ENCODE measurements at regions not wholly inside any gene's neighbourhood (a gene's known extent, or its start where the extent isn't known, plus 50 kb on each side); places are given as distances from the start of the nearest gene placed in this dataset.

GRCh38 chr15:39084674-39085530 is 496.0 kb upstream of the THBS1 start:
- Mint-ChIP-seq H3K9me3 (ENCODE audit: unreplicated experiment) (peaks cover 5% of the 10 kb centered on the region), H3K27ac (ENCODE audit: unreplicated experiment) (no peak overlapping the region)
- H3K4me1 ChIP-seq (ENCODE audit: insufficient read depth, low read length), result no peaks in the 10 kb centered on the region

DNA sequence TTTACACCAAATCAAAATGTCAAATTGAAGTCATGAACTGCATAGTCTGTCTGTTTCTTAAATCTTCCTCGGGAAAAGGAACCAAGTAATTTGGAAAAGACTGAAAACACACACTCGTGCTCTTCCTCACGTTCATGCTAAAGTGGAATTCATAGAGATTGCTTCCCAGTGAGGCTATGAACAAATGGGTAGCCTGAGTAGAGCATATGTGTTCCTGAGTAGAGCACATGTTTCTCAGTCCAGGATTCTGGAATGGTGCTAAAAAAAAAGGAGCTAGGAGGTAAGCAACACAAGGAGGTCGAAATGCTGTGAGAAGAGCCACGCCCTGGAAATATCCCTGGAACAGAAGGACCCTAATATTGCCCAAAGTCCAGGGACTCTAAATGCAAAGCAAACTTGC is 494.2 kb upstream of the THBS1 start:
- Histone ChIP-seq H2AFZ (ENCODE audit: low read depth, low read length) (no peak overlapping the region), H3K27ac (ENCODE audit: low read depth, low read length) (no peak overlapping the region), H3K79me2 (ENCODE audit: insufficient read depth, low read length) (no peaks in the 10 kb centered on the region), H3K36me3 (ENCODE audit: insufficient read depth, low read length) (no peaks in the 10 kb centered on the region), H3K4me2 (ENCODE audit: low read length) (no peak overlapping the region), H3K4me1 (ENCODE audit: insufficient read depth, low read length) (no peaks in the 10 kb centered on the region), H4K20me1 (ENCODE audit: insufficient read depth, low read length) (no peaks in the 10 kb centered on the region), H3K9me3 (ENCODE audit: insufficient read depth, low read depth, low read length) (no peaks in the 10 kb centered on the region), H3K4me3 (ENCODE audit: insufficient read depth, low read depth, low read length) (no peak overlapping the region), H3K27me3 (ENCODE audit: insufficient read depth, low read length) (no peaks in the 10 kb centered on the region), H3K9ac (ENCODE audit: low read length) (no peak overlapping the region)
- no peaks in the 10 kb centered on the region for H3K36me3 Mint-ChIP-seq (ENCODE audit: low read depth, unreplicated experiment)
- H3K4me1 Mint-ChIP-seq (ENCODE audit: low read depth, unreplicated experiment), result peaks cover 6% of the 10 kb centered on the region
- no peak overlapping the region for H3K27ac Mint-ChIP-seq (ENCODE audit: unreplicated experiment)
- TF ChIP-seq EZH2 (IDR thresholded peaks at IDR 0.05; ENCODE audit: insufficient read depth, low read length), result no peak
- TF ChIP-seq, protein P1, sequence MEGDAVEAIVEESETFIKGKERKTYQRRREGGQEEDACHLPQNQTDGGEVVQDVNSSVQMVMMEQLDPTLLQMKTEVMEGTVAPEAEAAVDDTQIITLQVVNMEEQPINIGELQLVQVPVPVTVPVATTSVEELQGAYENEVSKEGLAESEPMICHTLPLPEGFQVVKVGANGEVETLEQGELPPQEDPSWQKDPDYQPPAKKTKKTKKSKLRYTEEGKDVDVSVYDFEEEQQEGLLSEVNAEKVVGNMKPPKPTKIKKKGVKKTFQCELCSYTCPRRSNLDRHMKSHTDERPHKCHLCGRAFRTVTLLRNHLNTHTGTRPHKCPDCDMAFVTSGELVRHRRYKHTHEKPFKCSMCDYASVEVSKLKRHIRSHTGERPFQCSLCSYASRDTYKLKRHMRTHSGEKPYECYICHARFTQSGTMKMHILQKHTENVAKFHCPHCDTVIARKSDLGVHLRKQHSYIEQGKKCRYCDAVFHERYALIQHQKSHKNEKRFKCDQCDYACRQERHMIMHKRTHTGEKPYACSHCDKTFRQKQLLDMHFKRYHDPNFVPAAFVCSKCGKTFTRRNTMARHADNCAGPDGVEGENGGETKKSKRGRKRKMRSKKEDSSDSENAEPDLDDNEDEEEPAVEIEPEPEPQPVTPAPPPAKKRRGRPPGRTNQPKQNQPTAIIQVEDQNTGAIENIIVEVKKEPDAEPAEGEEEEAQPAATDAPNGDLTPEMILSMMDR (IDR thresholded peaks at IDR 0.05; ENCODE audit: insufficient read depth, low read depth, low read length), result no peak
- H3K4me3 Mint-ChIP-seq (ENCODE audit: unreplicated experiment), result no peak overlapping the region
- no peaks in the 10 kb centered on the region for H3K27me3 Mint-ChIP-seq (ENCODE audit: low read depth, unreplicated experiment)
- FAIRE-seq (peak; percentile 5), DNase-seq (ENCODE audit: low read depth) (no peak)
- H3K9me3 Mint-ChIP-seq (ENCODE audit: unreplicated experiment), result peaks cover 3% of the 10 kb centered on the region

More at GRCh38 chr15:39084674-39085530, 496.0 kb upstream of the THBS1 start:
- Histone ChIP-seq H3K9me3 (ENCODE audit: insufficient read depth, low read depth, low read length) (no peaks in the 10 kb centered on the region), H3K36me3 (ENCODE audit: insufficient read depth, low read length) (no peaks in the 10 kb centered on the region), H3K9ac (ENCODE audit: low read length) (no peak overlapping the region), H2AFZ (ENCODE audit: low read depth, low read length) (no peak overlapping the region), H3K4me2 (ENCODE audit: low read length) (no peak overlapping the region), H3K27ac (ENCODE audit: low read depth, low read length) (no peak overlapping the region), H4K20me1 (ENCODE audit: insufficient read depth, low read length) (no peaks in the 10 kb centered on the region), H3K79me2 (ENCODE audit: insufficient read depth, low read length) (no peaks in the 10 kb centered on the region), H3K27me3 (ENCODE audit: insufficient read depth, low read length) (no peaks in the 10 kb centered on the region), H3K4me3 (ENCODE audit: insufficient read depth, low read depth, low read length) (no peak overlapping the region)
- FAIRE-seq (peak; percentile 64), DNase-seq (ENCODE audit: low read depth) (peak; percentile 91)
- Mint-ChIP-seq H3K4me3 (ENCODE audit: unreplicated experiment) (no peak overlapping the region), H3K36me3 (ENCODE audit: low read depth, unreplicated experiment) (no peaks in the 10 kb centered on the region), H3K27me3 (ENCODE audit: low read depth, unreplicated experiment) (no peaks in the 10 kb centered on the region), H3K4me1 (ENCODE audit: low read depth, unreplicated experiment) (peaks cover 6% of the 10 kb centered on the region)
- TF ChIP-seq, protein P1 (IDR thresholded peaks at IDR 0.05; ENCODE audit: insufficient read depth, low read depth, low read length), result no peak
- TF ChIP-seq EZH2 (IDR thresholded peaks at IDR 0.05; ENCODE audit: insufficient read depth, low read length), result no peak

DNA sequence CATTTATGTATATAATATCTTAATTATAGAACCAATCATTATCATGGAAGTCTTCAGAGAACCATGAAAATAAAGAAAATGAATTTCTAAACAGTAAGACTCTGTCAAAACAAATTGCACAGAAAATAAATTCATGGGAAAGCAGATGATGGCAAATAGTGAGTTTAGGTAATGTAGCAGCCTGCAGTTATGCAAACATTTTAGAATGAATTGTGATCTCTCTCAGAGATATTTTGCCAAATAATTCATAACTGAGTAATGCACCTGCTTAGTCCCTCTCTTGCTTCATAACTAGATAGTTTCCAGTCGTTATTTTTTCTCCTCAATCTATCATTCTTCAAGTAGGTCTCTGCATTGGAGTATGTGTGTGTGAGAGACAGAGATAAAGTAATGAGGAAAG is 492.7 kb upstream of the THBS1 start:
- H3K4me1 Mint-ChIP-seq (ENCODE audit: low read depth, unreplicated experiment), result peaks cover 6% of the 10 kb centered on the region
- H3K4me3 Mint-ChIP-seq (ENCODE audit: unreplicated experiment), result no peak overlapping the region
- no peaks in the 10 kb centered on the region for H3K36me3 ChIP-seq (ENCODE audit: insufficient read depth, low read length)
- no peaks in the 10 kb centered on the region for H3K36me3 Mint-ChIP-seq (ENCODE audit: low read depth, unreplicated experiment)
- H3K9me3 ChIP-seq (ENCODE audit: insufficient read depth, low read depth, low read length), result no peaks in the 10 kb centered on the region
- FAIRE-seq, result no peak
- H3K4me2 ChIP-seq (ENCODE audit: low read length), result no peak overlapping the region
- H3K9ac ChIP-seq (ENCODE audit: low read length), result no peak overlapping the region
- no peaks in the 10 kb centered on the region for H3K79me2 ChIP-seq (ENCODE audit: insufficient read depth, low read length)
- H2AFZ ChIP-seq (ENCODE audit: low read depth, low read length), result no peak overlapping the region
- no peaks in the 10 kb centered on the region for H3K27me3 Mint-ChIP-seq (ENCODE audit: low read depth, unreplicated experiment)
- no peaks in the 10 kb centered on the region for H3K27me3 ChIP-seq (ENCODE audit: insufficient read depth, low read length)
- no peaks in the 10 kb centered on the region for H3K4me1 ChIP-seq (ENCODE audit: insufficient read depth, low read length)
- no peak for DNase-seq (ENCODE audit: low read depth)
- H3K9me3 Mint-ChIP-seq (ENCODE audit: unreplicated experiment), result peaks cover 3% of the 10 kb centered on the region
- H3K27ac Mint-ChIP-seq (ENCODE audit: unreplicated experiment), result no peak overlapping the region
- no peak overlapping the region for H3K4me3 ChIP-seq (ENCODE audit: insufficient read depth, low read depth, low read length)
- no peak overlapping the region for H3K27ac ChIP-seq (ENCODE audit: low read depth, low read length)
- no peaks in the 10 kb centered on the region for H4K20me1 ChIP-seq (ENCODE audit: insufficient read depth, low read length)
- no peak for TF ChIP-seq EZH2 (IDR thresholded peaks at IDR 0.05; ENCODE audit: insufficient read depth, low read length)
- TF ChIP-seq, protein P1 (IDR thresholded peaks at IDR 0.05; ENCODE audit: insufficient read depth, low read depth, low read length), result no peak
